ENCODE measurements at regions not wholly inside any gene's neighbourhood (a gene's known extent, or its start where the extent isn't known, plus 50 kb on each side); places are given as distances from the start of the nearest gene placed in this dataset.

GRCh38 chr22:48235744-48236143 is 1473.3 kb downstream of the TBC1D22A start:
- TF ChIP-seq EZH2 (optimal IDR thresholded peaks at IDR 0.05; ENCODE audit: low read depth, low read length) (no peak), EZH2phosphoT487 (IDR thresholded peaks at IDR 0.05; ENCODE audit: low read length) (no peak), CTCF (IDR thresholded peaks at IDR 0.05; ENCODE audit: low read length) (no peak)
- no peak overlapping the region for H3K4me2 ChIP-seq (ENCODE audit: low read depth, low read length)
- H3K4me3 ChIP-seq (ENCODE audit: low read length): no peak overlapping the region
- DNase-seq: no peak
- H3F3A ChIP-seq (ENCODE audit: insufficient read depth, low read length): no peaks in the 10 kb centered on the region
- no peaks in the 10 kb centered on the region for H3K36me3 ChIP-seq (replicated peaks; ENCODE audit: insufficient read depth, low read length)
- no peak overlapping the region for H3K9ac ChIP-seq (ENCODE audit: low read length)
- no peaks in the 10 kb centered on the region for H3K9me2 ChIP-seq (replicated peaks; ENCODE audit: insufficient read depth, low read length)
- no peaks in the 10 kb centered on the region for H3K27me3 ChIP-seq (replicated peaks; ENCODE audit: insufficient read depth, low read length)
- H3K4me1 ChIP-seq (ENCODE audit: low read length): no peaks in the 10 kb centered on the region
- no peak overlapping the region for H3K27ac ChIP-seq (ENCODE audit: low read length)
- no peak overlapping the region for H2AFZ ChIP-seq (ENCODE audit: low read length)
- no peaks in the 10 kb centered on the region for H3K9me3 ChIP-seq (replicated peaks; ENCODE audit: insufficient read depth, low read length)
- H4K20me1 ChIP-seq (ENCODE audit: insufficient read depth, low read length): no peaks in the 10 kb centered on the region
- H3K79me2 ChIP-seq (ENCODE audit: low read length): no peaks in the 10 kb centered on the region

- H3K9me3 ChIP-seq (replicated peaks; ENCODE audit: insufficient read depth, low read length): no peaks in the 10 kb centered on the region
- no peak for TF ChIP-seq CTCF (IDR thresholded peaks at IDR 0.05; ENCODE audit: low read length)
- no peak for TF ChIP-seq EZH2phosphoT487 (IDR thresholded peaks at IDR 0.05; ENCODE audit: low read length)
- no peak for TF ChIP-seq EZH2 (optimal IDR thresholded peaks at IDR 0.05; ENCODE audit: low read depth, low read length)
- H3K79me2 ChIP-seq (ENCODE audit: low read length): no peaks in the 10 kb centered on the region
- H3K36me3 ChIP-seq (replicated peaks; ENCODE audit: insufficient read depth, low read length): no peaks in the 10 kb centered on the region
- no peak for DNase-seq
- no peak overlapping the region for H3K9ac ChIP-seq (ENCODE audit: low read length)
- no peak overlapping the region for H2AFZ ChIP-seq (ENCODE audit: low read length)
- H3K27me3 ChIP-seq (replicated peaks; ENCODE audit: insufficient read depth, low read length): no peaks in the 10 kb centered on the region
- no peaks in the 10 kb centered on the region for H3K4me1 ChIP-seq (ENCODE audit: low read length)
- H3K4me2 ChIP-seq (ENCODE audit: low read depth, low read length): no peak overlapping the region
- H3K9me2 ChIP-seq (replicated peaks; ENCODE audit: insufficient read depth, low read length): no peaks in the 10 kb centered on the region
- no peaks in the 10 kb centered on the region for H3F3A ChIP-seq (ENCODE audit: insufficient read depth, low read length)
- no peaks in the 10 kb centered on the region for H4K20me1 ChIP-seq (ENCODE audit: insufficient read depth, low read length)
- H3K4me3 ChIP-seq (ENCODE audit: low read length): no peak overlapping the region
- H3K27ac ChIP-seq (ENCODE audit: low read length): no peak overlapping the region
These were observed 1471.6 kb downstream of the TBC1D22A start for GRCh38 chr22:48234011-48234410.

GRCh38 chr22:48233586-48233985 is 1471.1 kb downstream of the TBC1D22A start:
- Histone ChIP-seq H3K27me3 (replicated peaks; ENCODE audit: insufficient read depth, low read length) (no peaks in the 10 kb centered on the region), H3K4me3 (ENCODE audit: low read length) (no peak overlapping the region), H3K79me2 (ENCODE audit: low read length) (no peaks in the 10 kb centered on the region), H3K4me1 (ENCODE audit: low read length) (no peaks in the 10 kb centered on the region), H3K9me2 (replicated peaks; ENCODE audit: insufficient read depth, low read length) (no peaks in the 10 kb centered on the region), H3K9me3 (replicated peaks; ENCODE audit: insufficient read depth, low read length) (no peaks in the 10 kb centered on the region), H2AFZ (ENCODE audit: low read length) (no peak overlapping the region), H3K36me3 (replicated peaks; ENCODE audit: insufficient read depth, low read length) (no peaks in the 10 kb centered on the region), H3K9ac (ENCODE audit: low read length) (no peak overlapping the region), H4K20me1 (ENCODE audit: insufficient read depth, low read length) (no peaks in the 10 kb centered on the region), H3K27ac (ENCODE audit: low read length) (no peak overlapping the region), H3F3A (ENCODE audit: insufficient read depth, low read length) (no peaks in the 10 kb centered on the region), H3K4me2 (ENCODE audit: low read depth, low read length) (no peak overlapping the region)
- no peak for DNase-seq
- no peak for TF ChIP-seq EZH2 (optimal IDR thresholded peaks at IDR 0.05; ENCODE audit: low read depth, low read length)
- TF ChIP-seq EZH2phosphoT487 (IDR thresholded peaks at IDR 0.05; ENCODE audit: low read length): no peak
- TF ChIP-seq CTCF (IDR thresholded peaks at IDR 0.05; ENCODE audit: low read length): no peak

Measured in MM.1S (cell line).